ENCODE measurements at regions not wholly inside any gene's neighbourhood (a gene's known extent, or its start where the extent isn't known, plus 50 kb on each side); places are given as distances from the start of the nearest gene placed in this dataset.

DNA sequence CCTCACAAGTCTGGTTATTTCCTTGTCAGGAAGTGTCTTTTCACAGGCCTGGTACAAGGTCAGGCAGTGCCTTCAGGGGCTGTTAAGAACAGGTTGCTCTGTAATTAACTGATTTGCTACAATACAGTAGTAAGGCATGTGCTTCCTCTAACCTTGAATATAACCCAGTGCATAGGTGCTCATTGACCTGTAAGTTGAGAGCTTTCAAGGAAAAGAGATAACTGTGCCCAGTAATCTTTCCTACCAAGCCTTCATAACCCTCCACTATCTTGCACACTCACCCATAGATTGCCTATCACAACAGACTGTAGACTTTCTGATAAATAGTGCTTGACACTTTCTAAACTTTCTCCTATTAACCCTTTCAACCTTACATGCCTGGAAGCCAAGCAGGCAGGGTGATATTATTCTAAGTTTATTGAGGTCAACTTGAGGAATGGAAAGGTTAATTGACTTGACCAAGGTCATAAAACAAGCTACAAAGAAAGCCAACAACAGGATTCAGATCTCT lies 148.1 kb downstream of the PPARGC1A start:
- Histone ChIP-seq H3K27ac (ENCODE audit: low read depth, low read length) (no peak overlapping the region), H3K4me3 (ENCODE audit: low read depth, low read length) (no peak overlapping the region), H3K79me2 (ENCODE audit: control insufficient read depth, insufficient read depth, low read length, unreplicated experiment) (no peaks in the 10 kb centered on the region), H3K36me3 (ENCODE audit: insufficient read depth, low read length) (no peaks in the 10 kb centered on the region), H3K4me1 (ENCODE audit: control insufficient read depth, insufficient read depth, low read length, unreplicated experiment) (no peaks in the 10 kb centered on the region), H3K27me3 (ENCODE audit: insufficient read depth, low read length) (peaks cover 4% of the 10 kb centered on the region; the same call in 1 of the 2 replicates), H2AFZ (ENCODE audit: low read length, unreplicated experiment) (no peak overlapping the region)

DNA sequence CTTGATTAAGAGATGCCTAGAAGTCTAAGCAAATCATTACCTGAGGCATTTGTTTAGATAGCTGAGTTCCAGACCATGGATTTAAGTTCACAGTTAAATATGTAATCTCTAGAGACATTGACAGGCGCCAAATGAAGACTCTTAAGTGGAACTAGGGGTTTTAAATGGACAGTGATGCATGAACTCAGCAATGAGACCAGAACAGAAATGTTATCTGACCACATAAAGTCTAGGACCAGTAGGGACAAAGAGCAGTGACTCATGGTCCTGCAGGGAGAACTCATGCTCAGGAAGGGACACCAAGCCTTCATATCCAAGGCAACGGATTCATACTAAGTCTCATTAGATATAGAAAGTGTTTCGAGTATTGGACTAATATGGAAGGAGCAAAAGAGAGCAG lies 152.3 kb downstream of the PPARGC1A start:
- Histone ChIP-seq H3K4me1 (ENCODE audit: control insufficient read depth, insufficient read depth, low read length, unreplicated experiment) (no peaks in the 10 kb centered on the region), H3K79me2 (ENCODE audit: control insufficient read depth, insufficient read depth, low read length, unreplicated experiment) (no peaks in the 10 kb centered on the region), H3K36me3 (ENCODE audit: insufficient read depth, low read length) (no peaks in the 10 kb centered on the region), H3K27me3 (ENCODE audit: insufficient read depth, low read length) (no peaks in the 10 kb centered on the region), H3K27ac (ENCODE audit: low read depth, low read length) (no peak overlapping the region), H2AFZ (ENCODE audit: low read length, unreplicated experiment) (no peak overlapping the region), H3K4me3 (ENCODE audit: low read depth, low read length) (no peak overlapping the region)

DNA sequence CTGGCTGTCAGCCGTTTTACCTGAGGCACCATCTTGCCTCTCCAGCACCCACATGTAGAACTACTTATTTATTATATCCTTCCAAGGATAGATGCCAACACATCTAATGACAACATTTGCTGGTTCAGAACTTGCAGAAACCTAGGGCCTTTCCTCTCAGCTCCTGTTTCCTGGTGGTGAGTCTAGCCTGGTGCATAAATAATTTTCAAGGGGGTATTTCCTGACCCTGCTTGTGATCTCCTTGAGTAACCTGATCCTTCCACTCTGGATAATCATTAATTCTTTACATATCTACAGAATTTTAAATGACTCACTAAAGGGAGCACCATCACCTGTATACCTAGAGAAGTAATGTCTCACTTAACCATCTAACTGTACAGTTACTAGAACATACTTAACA lies 153.4 kb downstream of the PPARGC1A start:
- Histone ChIP-seq H3K27me3 (ENCODE audit: insufficient read depth, low read length) (no peaks in the 10 kb centered on the region), H3K4me1 (ENCODE audit: control insufficient read depth, insufficient read depth, low read length, unreplicated experiment) (no peaks in the 10 kb centered on the region), H2AFZ (ENCODE audit: low read length, unreplicated experiment) (no peak overlapping the region), H3K27ac (ENCODE audit: low read depth, low read length) (no peak overlapping the region), H3K4me3 (ENCODE audit: low read depth, low read length) (no peak overlapping the region), H3K36me3 (ENCODE audit: insufficient read depth, low read length) (no peaks in the 10 kb centered on the region), H3K79me2 (ENCODE audit: control insufficient read depth, insufficient read depth, low read length, unreplicated experiment) (no peaks in the 10 kb centered on the region)

DNA sequence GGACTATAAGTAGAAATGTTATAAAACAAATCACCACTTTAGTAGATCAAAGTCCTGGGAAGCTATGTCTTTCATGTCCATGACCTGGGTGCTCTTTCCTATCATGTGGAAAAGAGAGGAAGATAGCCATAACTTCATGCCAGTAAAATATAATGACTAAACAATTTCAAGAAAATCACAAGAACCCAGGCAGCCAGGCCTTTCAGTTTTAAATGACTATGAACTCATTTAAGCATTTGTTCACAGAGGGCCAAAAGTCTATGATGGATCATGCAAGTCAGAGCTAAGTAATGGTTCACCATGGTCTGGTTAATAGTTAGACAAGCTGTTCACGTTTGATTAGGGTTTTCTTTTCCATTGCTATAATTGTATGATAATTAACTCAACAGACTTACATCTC lies 155.8 kb downstream of the PPARGC1A start:
- Histone ChIP-seq H3K4me3 (ENCODE audit: low read depth, low read length) (no peak overlapping the region), H3K36me3 (ENCODE audit: insufficient read depth, low read length) (no peaks in the 10 kb centered on the region), H3K4me1 (ENCODE audit: control insufficient read depth, insufficient read depth, low read length, unreplicated experiment) (peaks cover 5% of the 10 kb centered on the region), H2AFZ (ENCODE audit: low read length, unreplicated experiment) (no peak overlapping the region), H3K79me2 (ENCODE audit: control insufficient read depth, insufficient read depth, low read length, unreplicated experiment) (no peaks in the 10 kb centered on the region), H3K27ac (ENCODE audit: low read depth, low read length) (no peak overlapping the region), H3K27me3 (ENCODE audit: insufficient read depth, low read length) (no peaks in the 10 kb centered on the region)

DNA sequence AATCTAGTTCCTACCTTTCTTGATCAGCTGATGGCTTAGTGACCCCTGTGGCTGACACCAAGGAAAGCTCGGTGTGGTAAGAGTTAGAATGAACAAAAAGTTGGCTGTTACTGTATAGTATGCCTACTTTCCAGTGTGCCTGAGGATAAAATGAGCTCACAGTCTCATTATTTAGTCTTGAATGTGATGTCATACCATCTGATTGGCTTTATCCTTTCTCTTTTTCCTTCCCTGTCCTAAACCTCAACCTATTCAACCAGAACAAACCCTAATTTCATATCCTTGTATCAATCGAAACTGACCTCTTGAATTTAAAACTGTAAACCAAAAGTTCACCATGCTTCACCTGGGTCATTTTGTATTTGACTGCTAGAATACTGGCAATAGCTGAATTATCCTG lies 156.4 kb downstream of the PPARGC1A start:
- no peaks in the 10 kb centered on the region for H3K27me3 ChIP-seq (ENCODE audit: insufficient read depth, low read length)
- H3K4me1 ChIP-seq (ENCODE audit: control insufficient read depth, insufficient read depth, low read length, unreplicated experiment), result peaks cover 9% of the 10 kb centered on the region
- H3K79me2 ChIP-seq (ENCODE audit: control insufficient read depth, insufficient read depth, low read length, unreplicated experiment), result no peaks in the 10 kb centered on the region
- H2AFZ ChIP-seq (ENCODE audit: low read length, unreplicated experiment), result no peak overlapping the region
- H3K4me3 ChIP-seq (ENCODE audit: low read depth, low read length), result no peak overlapping the region
- H3K27ac ChIP-seq (ENCODE audit: low read depth, low read length), result no peak overlapping the region
- H3K36me3 ChIP-seq (ENCODE audit: insufficient read depth, low read length), result no peaks in the 10 kb centered on the region

DNA sequence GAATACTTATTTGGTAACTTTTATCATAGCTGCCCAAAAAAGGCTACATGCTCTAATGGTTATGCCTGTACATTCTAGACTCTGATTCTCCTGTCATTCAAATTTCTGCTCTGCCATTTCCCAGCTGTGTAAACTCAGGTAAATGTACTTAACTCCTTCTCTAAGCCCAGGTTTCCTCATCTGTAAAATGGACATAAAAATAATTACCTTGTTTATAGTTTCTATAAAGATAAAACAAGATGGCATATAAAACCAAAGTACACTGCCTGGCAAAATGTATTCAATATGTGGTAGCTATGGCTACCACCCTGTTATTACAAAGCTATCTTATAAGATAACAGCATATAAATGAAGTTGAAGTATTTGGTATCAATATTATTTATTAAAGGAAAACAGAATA lies 158.8 kb downstream of the PPARGC1A start:
- H3K4me1 ChIP-seq (ENCODE audit: control insufficient read depth, insufficient read depth, low read length, unreplicated experiment), result peaks cover 14% of the 10 kb centered on the region
- no peaks in the 10 kb centered on the region for H3K79me2 ChIP-seq (ENCODE audit: control insufficient read depth, insufficient read depth, low read length, unreplicated experiment)
- no peak overlapping the region for H2AFZ ChIP-seq (ENCODE audit: low read length, unreplicated experiment)
- H3K27me3 ChIP-seq (ENCODE audit: insufficient read depth, low read length), result no peaks in the 10 kb centered on the region
- no peak overlapping the region for H3K27ac ChIP-seq (ENCODE audit: low read depth, low read length)
- no peak overlapping the region for H3K4me3 ChIP-seq (ENCODE audit: low read depth, low read length)
- H3K36me3 ChIP-seq (ENCODE audit: insufficient read depth, low read length), result no peaks in the 10 kb centered on the region

DNA sequence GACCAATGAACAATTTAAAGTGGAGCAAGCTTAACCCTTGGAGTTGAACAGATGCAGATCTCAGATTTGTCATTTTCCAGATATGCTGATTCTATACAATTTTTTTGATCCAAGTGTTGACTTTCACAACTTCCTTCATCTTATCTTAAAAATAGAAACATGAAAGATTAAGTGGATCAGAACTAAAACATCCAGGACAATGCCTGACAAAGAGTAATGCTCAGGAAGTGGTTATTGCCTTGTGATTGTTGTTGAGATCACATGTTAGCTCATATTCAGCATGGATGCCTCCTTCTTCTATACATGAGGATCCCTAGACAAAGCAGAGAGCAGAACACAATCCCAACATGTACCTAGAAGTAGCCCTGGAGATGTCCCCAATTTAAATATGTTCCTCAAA lies 160.9 kb downstream of the PPARGC1A start:
- peaks cover 14% of the 10 kb centered on the region for H3K4me1 ChIP-seq (ENCODE audit: control insufficient read depth, insufficient read depth, low read length, unreplicated experiment)
- H3K4me3 ChIP-seq (ENCODE audit: low read depth, low read length), result no peak overlapping the region
- no peaks in the 10 kb centered on the region for H3K27me3 ChIP-seq (ENCODE audit: insufficient read depth, low read length)
- no peaks in the 10 kb centered on the region for H3K36me3 ChIP-seq (ENCODE audit: insufficient read depth, low read length)
- H3K27ac ChIP-seq (ENCODE audit: low read depth, low read length), result peak overlapping the region; percentile 64
- H2AFZ ChIP-seq (ENCODE audit: low read length, unreplicated experiment), result no peak overlapping the region
- H3K79me2 ChIP-seq (ENCODE audit: control insufficient read depth, insufficient read depth, low read length, unreplicated experiment), result no peaks in the 10 kb centered on the region

DNA sequence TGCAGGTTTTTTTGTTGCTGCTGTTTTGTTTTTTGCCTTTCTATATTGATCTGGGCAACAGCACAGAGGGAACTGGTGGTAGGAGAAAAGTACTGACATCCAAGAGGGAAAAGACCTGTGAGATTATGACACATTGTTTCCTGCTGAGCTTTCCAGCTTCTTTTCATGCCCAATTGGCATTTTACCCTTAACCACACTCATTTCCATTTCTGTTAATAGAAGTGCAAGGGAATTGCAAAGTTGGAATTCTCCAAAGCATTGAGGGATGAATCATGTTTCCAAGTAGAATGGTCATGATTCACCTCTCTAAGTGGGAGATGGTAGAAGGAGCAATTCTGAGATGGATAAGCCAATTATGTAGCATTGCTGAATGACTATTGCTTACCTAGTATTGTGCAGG lies 161.5 kb downstream of the PPARGC1A start:
- Histone ChIP-seq H3K27me3 (ENCODE audit: insufficient read depth, low read length) (no peaks in the 10 kb centered on the region), H3K27ac (ENCODE audit: low read depth, low read length) (peak overlapping the region; percentile 88), H3K4me3 (ENCODE audit: low read depth, low read length) (peak overlapping the region; percentile 34; the same call in 1 of the 2 replicates), H2AFZ (ENCODE audit: low read length, unreplicated experiment) (no peak overlapping the region), H3K79me2 (ENCODE audit: control insufficient read depth, insufficient read depth, low read length, unreplicated experiment) (no peaks in the 10 kb centered on the region), H3K36me3 (ENCODE audit: insufficient read depth, low read length) (no peaks in the 10 kb centered on the region), H3K4me1 (ENCODE audit: control insufficient read depth, insufficient read depth, low read length, unreplicated experiment) (peaks cover 14% of the 10 kb centered on the region)

DNA sequence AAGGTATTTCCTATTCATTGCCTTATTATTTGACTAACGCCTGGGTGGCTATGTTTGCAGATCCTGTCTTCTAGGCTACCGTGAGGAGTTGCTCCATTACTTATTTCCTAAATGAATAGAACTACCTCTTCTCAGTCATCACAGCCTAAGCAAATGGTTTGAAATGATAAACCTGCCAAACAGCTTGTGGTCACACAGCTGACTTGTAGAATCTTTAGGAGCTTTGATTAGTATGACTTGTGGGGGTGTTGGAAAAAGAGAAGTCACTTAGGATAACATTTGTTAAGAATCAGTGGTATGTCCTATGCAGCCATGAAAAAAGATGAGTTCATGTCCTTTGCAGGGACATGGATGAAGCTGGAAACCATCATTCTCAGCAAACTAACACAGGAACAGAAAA lies 169.3 kb downstream of the PPARGC1A start:
- Histone ChIP-seq H3K27me3 (ENCODE audit: insufficient read depth, low read length) (no peaks in the 10 kb centered on the region), H3K4me1 (ENCODE audit: control insufficient read depth, insufficient read depth, low read length, unreplicated experiment) (no peaks in the 10 kb centered on the region), H3K79me2 (ENCODE audit: control insufficient read depth, insufficient read depth, low read length, unreplicated experiment) (no peaks in the 10 kb centered on the region), H3K27ac (ENCODE audit: low read depth, low read length) (no peak overlapping the region), H2AFZ (ENCODE audit: low read length, unreplicated experiment) (no peak overlapping the region), H3K36me3 (ENCODE audit: insufficient read depth, low read length) (no peaks in the 10 kb centered on the region), H3K4me3 (ENCODE audit: low read depth, low read length) (no peak overlapping the region)

DNA sequence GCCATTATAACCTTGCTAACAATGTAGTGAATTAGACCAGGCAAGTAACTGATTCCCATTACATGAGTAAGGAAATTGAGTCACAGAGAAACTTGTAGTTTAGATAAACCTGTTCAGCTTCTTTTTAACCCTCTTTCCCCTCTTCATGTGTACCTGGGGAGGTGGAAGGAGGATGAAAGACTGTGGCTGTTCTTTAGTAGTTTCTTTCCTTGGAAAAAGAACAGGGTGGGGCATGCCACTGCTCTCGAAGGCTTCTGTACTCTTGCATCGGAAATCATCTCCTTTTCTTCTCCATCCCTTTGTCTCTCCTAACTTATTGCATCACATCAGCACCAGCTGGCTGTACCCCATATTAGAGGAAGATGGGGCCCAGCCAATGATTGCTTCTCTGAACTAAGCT lies 171.4 kb downstream of the PPARGC1A start:
- Histone ChIP-seq H3K27ac (ENCODE audit: low read depth, low read length) (no peak overlapping the region), H3K27me3 (ENCODE audit: insufficient read depth, low read length) (no peaks in the 10 kb centered on the region), H2AFZ (ENCODE audit: low read length, unreplicated experiment) (no peak overlapping the region), H3K4me3 (ENCODE audit: low read depth, low read length) (no peak overlapping the region), H3K79me2 (ENCODE audit: control insufficient read depth, insufficient read depth, low read length, unreplicated experiment) (no peaks in the 10 kb centered on the region), H3K4me1 (ENCODE audit: control insufficient read depth, insufficient read depth, low read length, unreplicated experiment) (no peaks in the 10 kb centered on the region), H3K36me3 (ENCODE audit: insufficient read depth, low read length) (no peaks in the 10 kb centered on the region)

DNA sequence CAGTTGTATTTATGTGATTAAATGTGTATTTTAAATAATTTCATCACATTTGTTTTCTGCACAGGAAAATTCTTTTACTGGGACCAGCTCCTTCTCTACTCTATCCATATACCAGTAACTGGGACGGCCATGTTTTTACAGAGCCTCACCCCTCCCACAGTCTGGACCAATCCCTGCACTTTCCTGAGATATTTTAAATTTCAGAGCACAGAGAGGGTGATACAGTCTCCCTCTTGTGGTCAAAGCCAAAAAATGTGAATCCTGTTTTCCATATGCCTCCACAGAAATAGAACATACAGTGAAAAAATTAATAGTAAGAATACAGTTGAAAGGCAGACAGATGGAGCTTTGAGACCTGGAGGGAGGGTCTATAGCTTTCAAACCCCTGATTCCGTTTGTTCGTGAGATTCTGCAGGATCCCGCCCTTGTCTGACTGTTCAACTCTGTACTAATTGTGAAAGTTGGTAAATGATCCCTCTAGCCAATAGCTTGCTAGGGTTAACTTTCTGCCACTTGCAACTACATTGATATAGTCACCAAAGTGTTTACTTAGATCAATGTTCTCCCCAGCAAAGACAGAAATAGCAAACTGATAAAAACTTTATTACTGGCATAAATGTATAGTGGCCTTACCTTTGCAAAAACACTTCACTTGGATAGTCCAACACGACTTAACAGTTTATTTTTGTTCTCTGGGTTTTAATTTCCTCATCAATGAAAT lies 172.2 kb downstream of the PPARGC1A start:
- no peak overlapping the region for H2AFZ ChIP-seq (ENCODE audit: low read length, unreplicated experiment)
- H3K79me2 ChIP-seq (ENCODE audit: control insufficient read depth, insufficient read depth, low read length, unreplicated experiment), result no peaks in the 10 kb centered on the region
- H3K27ac ChIP-seq (ENCODE audit: low read depth, low read length), result no peak overlapping the region

More for the DNA sequence above, 172.2 kb downstream of the PPARGC1A start:
- H3K27me3 ChIP-seq (ENCODE audit: insufficient read depth, low read length), result no peaks in the 10 kb centered on the region
- H3K4me1 ChIP-seq (ENCODE audit: control insufficient read depth, insufficient read depth, low read length, unreplicated experiment), result no peaks in the 10 kb centered on the region
- no peak overlapping the region for H3K4me3 ChIP-seq (ENCODE audit: low read depth, low read length)
- no peaks in the 10 kb centered on the region for H3K36me3 ChIP-seq (ENCODE audit: insufficient read depth, low read length)

Measured in ACC112 (cell line).